GM12873 (cell line): ENCODE measurements at regions not wholly inside any gene's neighbourhood (a gene's known extent, or its start where the extent isn't known, plus 50 kb on each side); places are given as distances from the start of the nearest gene placed in this dataset.

Experiments
- TF ChIP-seq, protein P1 (sequence below): IDR thresholded peaks from 2 replicates; pipeline ENCODE4 v1.5.1; 2012; ENCODE audit warnings: low read depth, mild to moderate bottlenecking, moderate library complexity, low read length, control low read depth; ENCODE audit not compliant: insufficient read depth; ENCODE audit errors: missing control alignments

DNA sequence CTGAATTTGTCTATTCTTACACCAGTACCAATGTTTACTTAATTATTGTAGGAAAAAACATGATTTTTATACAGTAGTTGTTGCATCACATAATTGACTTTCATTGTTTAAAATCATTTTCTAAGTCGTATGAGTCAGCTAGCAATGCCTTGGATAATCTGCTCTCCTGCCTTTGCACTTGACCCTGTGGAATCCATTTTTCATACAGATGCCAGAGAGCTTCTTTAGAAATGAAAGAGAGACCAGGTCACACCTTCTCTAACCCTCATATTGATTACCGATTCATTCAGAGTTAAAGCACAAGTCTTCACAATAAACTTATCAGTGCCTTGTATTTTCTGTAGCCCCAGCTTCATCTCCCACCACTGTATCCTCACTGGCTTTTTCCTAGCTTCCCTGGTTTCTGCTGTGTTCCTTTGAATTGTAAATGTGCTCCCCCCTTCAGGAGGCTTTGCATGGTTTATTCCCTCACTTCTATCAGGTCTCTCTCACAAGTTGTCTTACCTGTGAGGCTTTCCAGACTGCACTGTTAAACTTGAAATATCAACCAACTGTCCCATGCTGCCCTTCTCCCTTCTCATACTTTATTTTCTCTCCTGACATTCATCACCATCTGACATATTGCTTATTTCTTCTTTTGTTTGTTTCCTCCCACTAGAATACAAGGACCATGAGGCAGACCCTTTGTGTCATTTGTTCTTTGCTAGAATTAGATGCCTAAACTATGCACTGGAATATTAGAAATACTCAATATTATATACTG is 662.0 kb upstream of the GBE1 start:
- TF ChIP-seq, protein P1, sequence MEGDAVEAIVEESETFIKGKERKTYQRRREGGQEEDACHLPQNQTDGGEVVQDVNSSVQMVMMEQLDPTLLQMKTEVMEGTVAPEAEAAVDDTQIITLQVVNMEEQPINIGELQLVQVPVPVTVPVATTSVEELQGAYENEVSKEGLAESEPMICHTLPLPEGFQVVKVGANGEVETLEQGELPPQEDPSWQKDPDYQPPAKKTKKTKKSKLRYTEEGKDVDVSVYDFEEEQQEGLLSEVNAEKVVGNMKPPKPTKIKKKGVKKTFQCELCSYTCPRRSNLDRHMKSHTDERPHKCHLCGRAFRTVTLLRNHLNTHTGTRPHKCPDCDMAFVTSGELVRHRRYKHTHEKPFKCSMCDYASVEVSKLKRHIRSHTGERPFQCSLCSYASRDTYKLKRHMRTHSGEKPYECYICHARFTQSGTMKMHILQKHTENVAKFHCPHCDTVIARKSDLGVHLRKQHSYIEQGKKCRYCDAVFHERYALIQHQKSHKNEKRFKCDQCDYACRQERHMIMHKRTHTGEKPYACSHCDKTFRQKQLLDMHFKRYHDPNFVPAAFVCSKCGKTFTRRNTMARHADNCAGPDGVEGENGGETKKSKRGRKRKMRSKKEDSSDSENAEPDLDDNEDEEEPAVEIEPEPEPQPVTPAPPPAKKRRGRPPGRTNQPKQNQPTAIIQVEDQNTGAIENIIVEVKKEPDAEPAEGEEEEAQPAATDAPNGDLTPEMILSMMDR, result no peak

DNA sequence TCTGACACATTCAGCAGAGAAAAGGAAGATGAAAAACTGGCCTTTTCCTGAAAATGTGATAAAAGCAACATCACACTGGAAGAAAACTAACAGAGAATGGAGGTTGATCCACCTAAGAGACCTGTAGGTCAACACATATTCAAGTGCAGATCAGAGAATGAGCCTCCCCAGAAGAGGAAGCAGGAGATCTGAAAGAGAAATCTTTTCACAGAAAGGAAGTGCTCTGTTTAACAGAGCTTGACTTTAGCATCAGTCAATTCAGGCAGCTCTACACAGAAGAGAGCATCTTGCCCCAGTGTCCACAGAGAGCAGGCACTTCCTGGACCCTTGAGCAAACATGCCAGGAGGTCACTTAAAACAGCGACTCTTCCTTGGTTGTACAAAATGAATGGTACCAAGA is 655.4 kb upstream of the GBE1 start:
- TF ChIP-seq, protein P1, result no peak

DNA sequence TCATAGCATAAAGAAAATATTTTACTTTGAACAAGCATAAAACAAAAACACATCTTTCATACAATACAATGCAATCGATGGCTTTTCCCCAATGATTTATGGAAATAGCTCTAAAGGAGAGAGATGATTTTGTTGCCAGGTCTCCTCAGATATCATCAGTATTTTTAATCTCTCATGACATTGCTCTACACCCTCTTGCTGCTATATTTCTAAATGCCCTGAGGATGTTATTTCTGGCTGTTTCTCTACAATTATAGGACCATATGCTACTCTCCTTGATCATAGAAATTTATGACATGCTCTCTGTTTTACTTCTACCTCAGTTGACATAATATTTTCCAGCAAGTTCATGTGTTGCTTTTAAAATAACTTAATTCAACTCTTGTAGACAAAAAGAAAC is 654.9 kb upstream of the GBE1 start:
- TF ChIP-seq, protein P1, result no peak

DNA sequence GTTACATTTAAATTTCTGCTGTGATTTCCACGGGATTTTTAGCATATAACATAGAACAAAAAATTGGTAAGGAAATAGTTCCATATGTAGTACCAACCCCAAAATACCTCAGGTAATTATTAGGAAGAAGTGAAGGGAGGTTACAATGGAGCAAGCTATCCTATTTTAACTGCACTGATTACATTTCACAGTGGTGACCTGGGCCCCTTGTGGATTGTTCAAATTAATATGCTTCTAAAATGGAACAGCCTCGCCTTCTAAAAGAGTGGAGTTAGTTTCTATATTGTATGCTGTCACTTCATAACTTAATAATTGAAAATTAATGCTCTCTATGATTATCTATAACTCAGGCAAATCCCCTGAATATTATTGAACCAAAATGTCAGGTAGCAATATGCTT is 651.7 kb upstream of the GBE1 start:
- TF ChIP-seq, protein P1, result no peak

DNA sequence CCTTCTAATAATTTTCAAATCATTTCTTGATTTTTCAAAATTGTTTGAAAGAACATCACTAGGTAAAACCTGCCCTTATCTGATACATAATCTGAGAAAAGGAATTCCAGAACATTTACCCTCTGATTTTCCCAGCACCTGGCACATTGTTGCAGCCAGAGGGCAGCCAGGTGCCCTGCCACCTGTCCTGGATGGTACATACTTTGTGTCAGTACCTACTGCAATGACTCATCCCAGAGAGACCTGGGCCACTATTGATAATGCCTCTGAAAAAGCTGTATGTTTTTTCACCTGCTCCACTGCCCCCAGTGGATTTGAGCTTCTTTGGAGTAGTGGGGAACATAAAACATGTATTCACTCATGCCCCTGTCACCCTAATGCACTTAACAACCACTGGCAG is 648.9 kb upstream of the GBE1 start:
- TF ChIP-seq, protein P1, result no peak

DNA sequence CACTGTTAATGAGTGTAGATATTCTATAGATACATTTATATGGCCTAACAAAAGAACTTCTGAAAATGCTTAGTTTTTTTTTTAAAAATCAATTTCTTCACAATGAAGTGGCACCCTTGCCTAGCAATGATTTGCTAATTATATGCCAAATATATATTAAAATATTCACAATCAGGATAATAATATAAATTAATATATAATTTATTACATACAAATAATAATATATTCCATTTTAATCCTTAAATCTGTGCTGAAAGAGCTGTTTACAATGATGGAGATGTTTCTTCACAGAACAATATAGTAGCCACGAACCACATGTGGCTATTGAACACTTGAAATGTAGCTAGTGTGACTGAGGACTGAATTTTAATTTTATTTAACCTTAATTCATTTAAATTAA is 648.4 kb upstream of the GBE1 start:
- TF ChIP-seq, protein P1, result no peak

DNA sequence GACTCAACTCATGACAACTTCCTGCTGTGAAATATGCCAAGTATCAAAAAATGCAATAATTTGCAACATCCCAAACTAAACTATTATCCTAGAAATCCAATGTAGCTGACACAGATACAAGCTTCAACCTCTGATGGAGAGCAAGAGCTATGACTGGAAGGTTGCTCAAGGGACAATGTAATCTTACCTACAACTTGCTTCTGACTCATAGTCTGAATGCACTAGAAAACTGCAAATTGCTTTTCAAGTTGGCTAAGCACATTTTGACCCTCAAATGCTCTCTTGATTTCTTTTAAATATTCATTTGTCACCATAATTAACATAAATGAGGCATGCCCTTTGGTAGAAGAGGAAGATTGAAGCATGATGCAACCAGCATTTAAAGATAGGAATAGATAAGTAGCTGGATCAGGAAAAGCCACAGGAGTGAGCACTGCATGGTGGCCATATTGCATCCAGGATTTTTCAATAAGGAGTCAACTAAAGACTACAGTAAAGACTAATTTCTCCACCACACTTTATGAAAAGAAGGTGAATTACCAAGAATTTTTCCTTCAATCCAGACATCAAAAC is 630.8 kb upstream of the GBE1 start:
- TF ChIP-seq, protein P1, result no peak
